ENCODE measurements at regions not wholly inside any gene's neighbourhood (a gene's known extent, or its start where the extent isn't known, plus 50 kb on each side); places are given as distances from the start of the nearest gene placed in this dataset.

- TF ChIP-seq ZFP90 (CRISPR knock-in tag; IDR thresholded peaks at IDR 0.05; ENCODE audit: borderline replicate concordance) (no peak), MEIS2 (CRISPR knock-in tag; IDR thresholded peaks at IDR 0.05) (no peak), RBM22 (optimal IDR thresholded peaks at IDR 0.05; ENCODE audit: low read length) (no peak), BRCA1 (CRISPR knock-in tag; IDR thresholded peaks at IDR 0.05) (no peak), MIER2 (CRISPR knock-in tag; IDR thresholded peaks at IDR 0.05) (no peak), CREB1 (IDR thresholded peaks at IDR 0.05) (no peak), CREB1 (CRISPR knock-in tag; IDR thresholded peaks at IDR 0.05) (no peak), HINFP (CRISPR knock-in tag; IDR thresholded peaks at IDR 0.05; ENCODE audit: low read depth) (no peak), IRF2 (CRISPR knock-in tag; IDR thresholded peaks at IDR 0.05) (no peak), AHDC1 (CRISPR knock-in tag; IDR thresholded peaks at IDR 0.05; ENCODE audit: borderline replicate concordance) (no peak), DR1 (CRISPR knock-in tag; IDR thresholded peaks at IDR 0.05) (no peak), ZNF142 (CRISPR knock-in tag; IDR thresholded peaks at IDR 0.05) (no peak)
Observed at GRCh38 chr2:236857246-236857645, 228.4 kb upstream of the COPS8 start (continued).

All from HepG2 (cell line).